GM21526 (cell line): ENCODE measurements at regions not wholly inside any gene's neighbourhood (a gene's known extent, or its start where the extent isn't known, plus 50 kb on each side); places are given as distances from the start of the nearest gene placed in this dataset.

Source experiments
- ATAC-seq: cut with Tn5 transposase; IDR thresholded peaks from one replicate; pipeline ENCODE4 v1.9.1; 2021; ENCODE audit warnings: moderate library complexity; ENCODE audit not compliant: unreplicated experiment, low FRiP score

DNA sequence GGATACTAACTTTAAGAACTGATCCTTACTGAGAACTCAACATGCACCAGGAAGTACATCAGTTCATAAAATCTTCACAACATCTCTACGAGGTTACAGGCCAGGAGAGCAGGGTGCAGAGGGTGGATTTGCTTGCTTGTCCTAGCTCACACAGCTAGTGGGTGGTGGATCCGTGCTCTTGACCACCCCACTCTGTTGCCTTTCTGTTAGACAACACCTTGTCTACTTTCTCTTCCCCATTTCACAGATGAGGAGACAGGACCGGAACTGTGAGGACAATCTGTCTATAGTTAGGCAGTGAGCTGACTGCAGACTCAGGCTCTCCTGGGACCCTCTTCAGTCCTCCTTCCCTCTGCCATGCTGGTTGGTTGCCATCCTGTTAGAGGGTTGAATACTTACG is 221.7 kb upstream of the TLE3 start:
- ATAC-seq: peak; percentile 68

GRCh38 chr15:70318594-70319465 is 221.1 kb upstream of the TLE3 start:
- peak; percentile 35 for ATAC-seq

- ATAC-seq: no peak
Measured at GRCh38 chr15:70316059-70316600, 218.4 kb upstream of the TLE3 start.

GRCh38 chr15:70315431-70315830 is 217.7 kb upstream of the TLE3 start:
- no peak for ATAC-seq

DNA sequence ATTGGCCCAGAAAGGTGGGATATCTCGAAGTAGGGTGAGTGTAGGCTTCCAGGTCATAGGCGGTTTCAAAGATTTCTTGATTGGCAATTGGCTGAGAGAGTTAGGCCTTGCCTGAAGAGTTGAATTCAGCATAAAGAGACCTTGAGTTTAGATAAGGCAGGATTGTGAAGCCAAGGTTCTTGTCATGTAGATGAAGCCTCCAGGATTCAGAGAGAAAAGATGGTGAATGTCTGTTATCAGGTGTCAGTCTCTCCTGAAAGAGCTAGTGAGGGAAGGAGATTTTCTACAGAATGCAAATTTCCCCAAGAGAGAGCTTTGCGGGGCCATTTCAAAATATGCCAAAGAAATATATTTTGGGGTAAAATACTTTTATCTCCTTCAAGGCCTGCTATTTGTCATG is 217.0 kb upstream of the TLE3 start:
- ATAC-seq: no peak

DNA sequence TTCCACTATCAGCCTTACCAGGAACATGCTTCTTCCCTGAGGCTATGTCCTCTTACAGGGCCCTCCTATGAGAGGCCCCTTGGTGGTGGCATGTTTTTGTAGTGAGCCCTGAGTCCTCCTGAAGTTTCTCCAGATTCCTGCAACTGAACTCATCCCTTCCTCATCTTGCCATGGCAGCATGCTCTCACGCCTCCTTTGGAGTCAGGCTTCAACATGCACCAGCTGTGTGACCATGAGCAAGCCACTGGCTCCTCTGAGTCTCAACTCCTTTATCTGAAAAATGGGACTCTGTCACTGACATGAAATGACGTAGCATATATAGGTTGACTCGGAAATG is 216.3 kb upstream of the TLE3 start:
- no peak for ATAC-seq

- no peak for ATAC-seq
Measured at GRCh38 chr15:70313099-70314017, 215.6 kb upstream of the TLE3 start.

- ATAC-seq: no peak
Measured at GRCh38 chr15:70311821-70312220, 214.1 kb upstream of the TLE3 start.

DNA sequence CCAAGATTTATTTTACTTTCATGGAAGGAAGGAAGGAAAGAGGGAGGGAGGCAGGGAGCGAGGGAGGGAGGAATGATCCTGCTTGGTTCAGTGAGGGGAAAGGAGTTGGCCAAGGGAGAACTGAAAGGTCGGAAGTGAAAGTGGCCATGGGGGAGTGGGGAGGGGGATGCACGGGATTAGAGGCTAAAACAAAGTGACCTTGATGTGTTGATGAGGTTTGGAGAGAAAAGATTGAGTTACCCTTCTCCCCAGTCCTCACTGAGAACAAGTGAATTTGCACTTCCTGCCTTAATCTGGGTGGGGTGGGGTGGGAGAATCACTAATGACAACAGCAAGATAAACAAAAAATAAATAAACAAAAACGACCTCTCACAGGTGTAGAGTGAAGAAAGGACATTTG is 212.0 kb upstream of the TLE3 start:
- ATAC-seq: no peak

- ATAC-seq: no peak
Measured at GRCh38 chr15:70308735-70309434, 211.2 kb upstream of the TLE3 start.

- ATAC-seq: no peak
Measured at GRCh38 chr15:70308011-70308734, 210.5 kb upstream of the TLE3 start.

DNA sequence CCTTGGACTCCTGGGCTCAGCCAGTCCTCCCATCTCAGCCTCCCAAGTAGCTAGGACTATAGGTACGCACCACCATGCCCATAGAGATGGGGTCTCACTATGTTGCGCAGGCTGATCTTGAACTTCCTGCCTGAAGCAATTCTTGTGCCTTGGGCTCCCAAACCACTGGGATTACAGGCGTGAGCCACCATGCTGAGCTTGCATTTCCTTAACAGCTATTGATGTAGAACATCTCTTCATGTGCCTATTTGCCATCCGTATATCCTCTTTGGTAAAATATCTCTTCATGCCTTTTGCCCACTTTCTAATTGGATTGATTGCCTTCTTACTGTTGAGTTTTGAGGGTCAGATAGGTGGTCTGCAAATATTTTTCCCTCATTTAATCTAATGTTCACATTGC is 208.9 kb upstream of the TLE3 start:
- no peak for ATAC-seq

- ATAC-seq: no peak
Measured at GRCh38 chr15:70306081-70306480, 208.4 kb upstream of the TLE3 start.

DNA sequence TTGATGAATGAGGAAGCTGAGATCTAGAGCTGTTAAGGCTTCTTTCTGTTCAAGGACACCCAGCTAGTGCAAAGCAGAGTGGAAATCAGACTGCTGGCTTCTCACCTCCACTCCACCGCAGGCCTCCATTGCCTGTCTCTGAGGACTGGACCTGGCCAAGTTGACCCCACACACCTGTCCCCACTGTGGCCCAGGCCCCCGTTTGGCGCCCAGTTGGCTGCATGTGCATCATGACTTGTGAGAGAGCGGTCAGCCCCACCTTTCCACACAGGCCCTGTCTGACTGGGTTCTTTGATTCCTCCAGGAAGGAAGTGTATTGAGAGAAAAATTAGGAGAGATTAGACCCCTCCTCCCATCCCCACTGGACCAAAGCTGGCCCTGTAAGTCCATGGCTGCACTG is 206.3 kb upstream of the TLE3 start:
- no peak for ATAC-seq

DNA sequence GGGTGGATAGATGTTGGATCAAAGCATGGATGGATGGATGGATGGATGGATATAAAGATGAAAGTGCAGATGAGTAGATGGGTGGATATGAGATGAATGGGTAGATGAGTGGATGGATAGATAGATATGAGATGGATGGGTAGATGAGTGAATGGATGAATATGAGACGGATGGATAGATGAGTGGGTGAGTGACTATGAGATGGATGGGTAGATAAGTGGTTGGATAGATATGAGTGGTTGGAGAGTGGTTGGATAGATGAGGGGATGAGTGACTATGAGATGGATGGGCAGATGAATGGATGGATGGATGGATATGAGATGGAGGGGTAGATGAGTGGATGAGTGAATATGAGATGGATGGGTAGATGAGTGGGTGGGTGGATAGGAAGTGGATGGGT is 204.6 kb upstream of the TLE3 start:
- no peak for ATAC-seq

DNA sequence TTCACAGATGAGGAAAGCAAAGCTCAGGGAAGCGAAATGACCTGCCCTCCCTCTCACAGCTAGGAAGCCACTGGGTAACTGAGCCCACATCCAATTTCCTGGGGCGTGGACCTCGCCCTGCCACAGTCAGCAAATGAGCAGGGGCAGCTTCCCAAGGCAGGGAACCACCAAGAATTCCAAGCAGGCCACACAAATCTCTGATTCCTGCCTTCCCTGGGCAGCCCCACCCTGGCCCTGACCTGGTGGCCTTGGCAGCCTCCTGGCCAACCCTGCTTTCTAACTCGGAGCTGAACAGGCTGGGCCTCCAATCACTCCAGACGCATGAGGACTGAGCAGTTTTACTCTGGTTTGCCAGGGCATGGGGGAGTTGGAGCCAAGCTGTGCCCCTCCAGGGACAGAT is 203.7 kb upstream of the TLE3 start:
- no peak for ATAC-seq

GRCh38 chr15:70299931-70300869 is 202.5 kb upstream of the TLE3 start:
- peak; percentile 95 for ATAC-seq

GRCh38 chr15:70297465-70298058 is 199.8 kb upstream of the TLE3 start:
- ATAC-seq: no peak
